Chondrocyte (in vitro differentiated cells): ENCODE measurements at regions not wholly inside any gene's neighbourhood (a gene's known extent, or its start where the extent isn't known, plus 50 kb on each side); places are given as distances from the start of the nearest gene placed in this dataset.

ENCODE experiments used
- DNase-seq: peaks from one replicate; pipeline ENCODE4 v3.0.0; 2021; ENCODE audit warnings: mixed read lengths, low spot score
- H3K27ac Mint-ChIP-seq: one replicate; pipeline ENCODE4 v1.8.0; 2021; ENCODE audit warnings: mild to moderate bottlenecking, moderate library complexity, mixed read lengths; ENCODE audit not compliant: unreplicated experiment
- H3K27me3 Mint-ChIP-seq: 2 replicates; pipeline ENCODE4 v1.8.0; 2021; ENCODE audit warnings: low read depth, mixed read lengths
- H3K36me3 Mint-ChIP-seq: 2 replicates; pipeline ENCODE4 v1.8.0; 2021; ENCODE audit warnings: low read depth, mixed read lengths
- H3K4me1 Mint-ChIP-seq: 2 replicates; pipeline ENCODE4 v1.8.0; 2021; ENCODE audit warnings: low read depth, mild to moderate bottlenecking, mixed read lengths
- H3K4me3 Mint-ChIP-seq: one replicate; pipeline ENCODE4 v1.8.0; 2021; ENCODE audit warnings: mild to moderate bottlenecking, moderate library complexity, mixed read lengths; ENCODE audit not compliant: unreplicated experiment
- H3K9me3 Mint-ChIP-seq: 2 replicates; pipeline ENCODE4 v1.8.0; 2021; ENCODE audit warnings: low read depth, mixed read lengths
- TF ChIP-seq, protein P1 (sequence below): fragments of 200-600 bp; sonication (generic); IDR thresholded peaks from 2 replicates; pipeline ENCODE4 v1.5.0; 2021; ENCODE audit warnings: antibody characterized with exemption, mild to moderate bottlenecking, moderate library complexity

DNA sequence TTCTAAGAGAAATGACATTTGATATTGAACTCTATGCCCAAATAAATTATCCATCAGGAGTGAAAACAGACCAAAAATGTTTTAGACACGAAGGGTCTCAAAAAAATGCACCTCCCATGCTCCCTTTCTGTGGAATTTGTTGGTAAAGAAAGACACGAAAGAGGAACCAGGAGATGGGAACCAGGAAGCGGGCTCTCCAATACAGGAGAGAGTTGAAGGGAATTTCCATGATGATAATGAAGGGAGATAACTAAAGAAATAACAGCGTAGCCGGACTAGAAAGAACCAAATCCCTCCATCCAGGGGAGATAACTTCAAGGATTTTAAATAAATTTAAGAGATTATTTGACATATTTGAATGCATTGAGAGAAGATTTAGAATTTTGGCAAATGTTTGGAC is 183.0 kb downstream of the DUSP6 start:
- H3K9me3 Mint-ChIP-seq, result no peaks in the 10 kb centered on the region
- TF ChIP-seq, protein P1, sequence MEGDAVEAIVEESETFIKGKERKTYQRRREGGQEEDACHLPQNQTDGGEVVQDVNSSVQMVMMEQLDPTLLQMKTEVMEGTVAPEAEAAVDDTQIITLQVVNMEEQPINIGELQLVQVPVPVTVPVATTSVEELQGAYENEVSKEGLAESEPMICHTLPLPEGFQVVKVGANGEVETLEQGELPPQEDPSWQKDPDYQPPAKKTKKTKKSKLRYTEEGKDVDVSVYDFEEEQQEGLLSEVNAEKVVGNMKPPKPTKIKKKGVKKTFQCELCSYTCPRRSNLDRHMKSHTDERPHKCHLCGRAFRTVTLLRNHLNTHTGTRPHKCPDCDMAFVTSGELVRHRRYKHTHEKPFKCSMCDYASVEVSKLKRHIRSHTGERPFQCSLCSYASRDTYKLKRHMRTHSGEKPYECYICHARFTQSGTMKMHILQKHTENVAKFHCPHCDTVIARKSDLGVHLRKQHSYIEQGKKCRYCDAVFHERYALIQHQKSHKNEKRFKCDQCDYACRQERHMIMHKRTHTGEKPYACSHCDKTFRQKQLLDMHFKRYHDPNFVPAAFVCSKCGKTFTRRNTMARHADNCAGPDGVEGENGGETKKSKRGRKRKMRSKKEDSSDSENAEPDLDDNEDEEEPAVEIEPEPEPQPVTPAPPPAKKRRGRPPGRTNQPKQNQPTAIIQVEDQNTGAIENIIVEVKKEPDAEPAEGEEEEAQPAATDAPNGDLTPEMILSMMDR, result no peak
- H3K4me3 Mint-ChIP-seq, result no peak overlapping the region
- peaks cover 23% of the 10 kb centered on the region for H3K4me1 Mint-ChIP-seq
- H3K36me3 Mint-ChIP-seq, result no peaks in the 10 kb centered on the region
- no peaks in the 10 kb centered on the region for H3K27me3 Mint-ChIP-seq
- DNase-seq, result no peak
- no peak overlapping the region for H3K27ac Mint-ChIP-seq

DNA sequence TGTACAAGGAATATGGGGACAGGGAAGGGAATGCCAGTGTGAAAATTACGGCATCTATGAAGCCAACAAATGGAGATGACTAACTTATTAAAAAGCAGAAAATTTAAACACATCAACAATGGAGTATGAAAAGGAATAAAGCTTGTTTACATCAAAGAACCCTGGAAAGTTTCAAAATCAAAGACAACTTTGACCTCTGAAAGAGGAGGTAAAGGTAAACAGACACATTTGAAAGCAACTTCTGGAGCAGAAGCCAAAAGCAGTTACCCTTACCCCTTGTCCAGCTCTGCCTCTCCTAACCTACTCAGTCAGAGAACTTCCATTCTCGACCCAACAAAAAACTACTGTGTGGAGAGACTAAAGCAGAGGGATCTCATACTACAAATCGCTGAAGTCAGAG is 184.3 kb downstream of the DUSP6 start:
- DNase-seq, result no peak
- H3K36me3 Mint-ChIP-seq, result no peaks in the 10 kb centered on the region
- TF ChIP-seq, protein P1, result no peak
- peaks cover 23% of the 10 kb centered on the region for H3K4me1 Mint-ChIP-seq
- no peaks in the 10 kb centered on the region for H3K9me3 Mint-ChIP-seq
- no peak overlapping the region for H3K27ac Mint-ChIP-seq
- H3K4me3 Mint-ChIP-seq, result no peak overlapping the region
- no peaks in the 10 kb centered on the region for H3K27me3 Mint-ChIP-seq

DNA sequence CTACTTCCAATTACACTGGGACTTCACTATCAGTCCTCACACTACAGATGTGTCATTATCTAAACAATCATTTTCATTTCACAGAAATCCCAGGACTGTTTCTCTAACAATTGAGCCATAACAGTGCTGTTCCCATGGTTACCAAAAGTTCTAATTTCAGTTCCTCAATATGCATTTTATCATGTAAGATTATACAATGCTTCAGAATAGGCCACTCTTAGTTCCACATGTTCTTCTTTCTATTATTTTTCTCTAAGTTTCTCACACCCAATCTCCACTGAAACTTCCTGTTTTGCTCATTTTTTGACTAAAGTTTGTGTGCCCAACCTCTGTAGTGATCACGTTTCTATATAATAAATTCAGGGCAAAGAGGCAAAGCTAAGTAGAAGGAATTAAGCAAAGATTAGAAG is 185.8 kb downstream of the DUSP6 start:
- DNase-seq, result no peak
- Mint-ChIP-seq H3K27ac (peak overlapping the region; percentile 92), H3K9me3 (no peaks in the 10 kb centered on the region), H3K4me3 (no peak overlapping the region), H3K4me1 (peaks cover 23% of the 10 kb centered on the region), H3K36me3 (no peaks in the 10 kb centered on the region), H3K27me3 (no peaks in the 10 kb centered on the region)
- TF ChIP-seq, protein P1, result no peak

DNA sequence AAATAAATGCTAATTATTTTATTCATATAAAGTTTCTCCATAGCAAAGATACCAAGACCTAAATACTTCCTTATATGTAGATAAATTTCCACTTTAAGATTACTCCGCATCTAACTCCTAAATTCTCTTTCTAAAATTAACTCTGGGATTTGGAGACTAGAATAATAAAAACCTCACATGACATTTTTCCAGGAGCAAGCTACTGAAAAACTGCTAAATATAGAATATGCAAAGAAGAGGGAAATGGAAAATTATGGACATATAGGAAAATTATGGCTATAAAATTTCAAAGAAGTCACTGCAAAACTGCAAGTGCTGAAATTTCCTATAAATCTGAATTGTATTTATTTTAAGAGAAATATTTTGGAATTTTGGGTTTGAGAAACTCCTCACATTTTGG is 186.2 kb downstream of the DUSP6 start:
- Mint-ChIP-seq H3K27ac (peak overlapping the region; percentile 92), H3K4me3 (no peak overlapping the region), H3K36me3 (no peaks in the 10 kb centered on the region), H3K27me3 (no peaks in the 10 kb centered on the region), H3K9me3 (no peaks in the 10 kb centered on the region), H3K4me1 (peaks cover 23% of the 10 kb centered on the region)
- no peak for DNase-seq
- TF ChIP-seq, protein P1, result no peak

DNA sequence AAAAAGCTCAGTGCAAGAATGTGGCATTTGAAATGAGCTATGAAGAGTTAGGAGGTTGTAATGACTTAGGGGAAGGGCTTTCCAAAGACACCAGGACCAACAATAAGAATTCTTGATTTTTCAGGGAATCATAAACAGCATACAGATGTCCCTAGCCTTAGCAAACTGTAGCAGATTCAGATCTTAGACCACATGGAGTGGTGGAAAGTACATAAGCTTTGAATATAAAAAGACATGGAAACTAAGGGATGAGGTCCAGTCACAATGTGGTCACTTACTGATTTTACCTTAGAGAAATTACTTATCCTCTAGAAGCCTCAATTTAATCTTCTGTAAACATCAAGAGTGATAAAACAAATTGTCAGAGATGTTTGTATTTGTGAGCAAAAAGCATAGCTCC is 186.6 kb downstream of the DUSP6 start:
- Mint-ChIP-seq H3K27ac (peak overlapping the region; percentile 36), H3K4me1 (peaks cover 23% of the 10 kb centered on the region), H3K4me3 (no peak overlapping the region), H3K9me3 (no peaks in the 10 kb centered on the region), H3K27me3 (no peaks in the 10 kb centered on the region), H3K36me3 (no peaks in the 10 kb centered on the region)
- no peak for DNase-seq
- TF ChIP-seq, protein P1, result no peak
